ENCODE measurements at regions not wholly inside any gene's neighbourhood (a gene's known extent, or its start where the extent isn't known, plus 50 kb on each side); places are given as distances from the start of the nearest gene placed in this dataset.

GRCh38 chr15:69535998-69536397, 83.4 kb downstream of the RPLP1 start:
- no peak for DNase-seq (ENCODE audit: insufficient read length, low spot score)

GRCh38 chr15:69536726-69537512, 84.3 kb downstream of the RPLP1 start:
- no peak for TF ChIP-seq CTCF (IDR thresholded peaks at IDR 0.05; ENCODE audit: insufficient read depth, missing control alignments)
- FAIRE-seq (peak; percentile 35), DNase-seq (ENCODE audit: insufficient read length, low spot score) (no peak)

More at GRCh38 chr15:69535998-69536397, 83.4 kb downstream of the RPLP1 start:
- no peak for FAIRE-seq
- no peak for TF ChIP-seq CTCF (IDR thresholded peaks at IDR 0.05; ENCODE audit: insufficient read depth, missing control alignments)

GRCh38 chr15:69537901-69538300, 85.3 kb downstream of the RPLP1 start:
- FAIRE-seq (no peak), DNase-seq (ENCODE audit: insufficient read length, low spot score) (peak; percentile 51)
- no peak for TF ChIP-seq CTCF (IDR thresholded peaks at IDR 0.05; ENCODE audit: insufficient read depth, missing control alignments)

- DNase-seq (ENCODE audit: insufficient read length, low spot score) (no peak), FAIRE-seq (no peak)
- no peak for TF ChIP-seq CTCF (IDR thresholded peaks at IDR 0.05; ENCODE audit: insufficient read depth, missing control alignments)
These were observed 85.8 kb downstream of the RPLP1 start for GRCh38 chr15:69538379-69538778.

- FAIRE-seq (no peak), DNase-seq (ENCODE audit: insufficient read length, low spot score) (no peak)
- no peak for TF ChIP-seq CTCF (IDR thresholded peaks at IDR 0.05; ENCODE audit: insufficient read depth, missing control alignments)
These were observed 86.7 kb downstream of the RPLP1 start for GRCh38 chr15:69539345-69539744.

DNA sequence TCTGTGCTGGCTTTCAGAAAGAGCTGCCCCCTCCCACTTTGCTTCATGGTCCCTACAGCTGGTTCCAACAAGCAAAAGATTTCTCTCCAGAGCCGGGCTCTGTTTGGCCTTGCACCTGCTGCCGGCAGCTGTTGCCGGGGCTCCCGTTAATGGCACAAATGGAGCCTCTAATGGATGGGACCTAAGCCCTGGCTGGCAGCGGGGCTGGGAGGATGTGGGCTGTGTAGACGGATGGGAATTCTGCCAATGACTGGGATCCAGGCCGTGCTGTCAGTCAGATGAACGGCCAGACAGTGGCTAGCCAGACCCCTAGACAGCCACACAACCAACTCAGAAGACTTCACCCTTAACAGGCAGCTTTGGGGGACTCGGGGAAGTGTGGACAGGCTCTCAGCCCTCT, 88.0 kb downstream of the RPLP1 start:
- TF ChIP-seq CTCF (IDR thresholded peaks at IDR 0.05; ENCODE audit: insufficient read depth, missing control alignments) = no peak
- no peak for DNase-seq (ENCODE audit: insufficient read length, low spot score)
- no peak for FAIRE-seq

GRCh38 chr15:69542028-69542427, 89.4 kb downstream of the RPLP1 start:
- DNase-seq (ENCODE audit: insufficient read length, low spot score) (no peak), FAIRE-seq (no peak)

More at GRCh38 chr15:69542028-69542427, 89.4 kb downstream of the RPLP1 start:
- TF ChIP-seq CTCF (IDR thresholded peaks at IDR 0.05; ENCODE audit: insufficient read depth, missing control alignments) = no peak

Data from D721Med (cell line).